Neural cell (in vitro differentiated cells): ENCODE measurements at regions not wholly inside any gene's neighbourhood (a gene's known extent, or its start where the extent isn't known, plus 50 kb on each side); places are given as distances from the start of the nearest gene placed in this dataset.

Source experiments
- H2AFZ ChIP-seq: fragments of 200-600, 300-800 bp; sonication (generic), shearing (Covaris generic); 2 replicates; pipeline ENCODE4 v1.6.0; 2014; ENCODE audit warnings: low read depth, mild to moderate bottlenecking, antibody characterized with exemption, low read length, moderate library complexity
- H3F3A ChIP-seq: fragments of 200-600 bp; shearing (Covaris generic); 2 replicates; pipeline ENCODE4 v1.6.1; 2016; ENCODE audit warnings: mild to moderate bottlenecking, moderate library complexity, mixed read lengths, antibody characterized with exemption, low read length; ENCODE audit not compliant: insufficient read depth, poor library complexity, severe bottlenecking
- H3K27ac ChIP-seq: fragments of 200-600, 300-800 bp; sonication (generic), shearing (Covaris generic); 2 replicates; pipeline ENCODE4 v1.5.1; 2014; ENCODE audit warnings: mild to moderate bottlenecking, low read length, moderate library complexity
- H3K27me3 ChIP-seq: fragments of 300-800, 200-600 bp; sonication (generic), shearing (Covaris generic); 2 replicates; pipeline ENCODE4 v1.6.0; 2014; ENCODE audit warnings: mild to moderate bottlenecking, low read depth, low read length, moderate library complexity; ENCODE audit not compliant: insufficient read depth
- H3K36me3 ChIP-seq: fragments of 300-800, 200-600 bp; sonication (generic), shearing (Covaris generic); 2 replicates; pipeline ENCODE4 v1.5.1; 2014; ENCODE audit warnings: mild to moderate bottlenecking, antibody characterized with exemption, low read length, moderate library complexity; ENCODE audit not compliant: insufficient read depth
- H3K4me2 ChIP-seq: fragments of 300-800, 200-600 bp; sonication (generic), shearing (Covaris generic); 2 replicates; pipeline ENCODE4 v1.6.0; 2014; ENCODE audit warnings: mild to moderate bottlenecking, low read length
- H3K4me3 ChIP-seq: fragments of 300-800, 200-600 bp; sonication (generic), shearing (Covaris generic); 2 replicates; pipeline ENCODE4 v1.5.1; 2014; ENCODE audit warnings: mild to moderate bottlenecking, low read length, moderate library complexity
- H3K79me2 ChIP-seq: fragments of 200-600 bp; shearing (Covaris generic); replicated peaks from 2 replicates; pipeline ENCODE4 v1.6.0; 2014; ENCODE audit warnings: mild to moderate bottlenecking, low read length, moderate library complexity; ENCODE audit not compliant: insufficient read depth
- H3K9ac ChIP-seq: fragments of 300-800, 200-600 bp; sonication (generic), shearing (Covaris generic); 2 replicates; pipeline ENCODE4 v1.6.1; 2016; ENCODE audit warnings: mild to moderate bottlenecking, low read length, mixed read lengths
- H3K9me2 ChIP-seq: fragments of 200-600 bp; shearing (Covaris generic); 2 replicates; pipeline ENCODE4 v1.6.1; 2016; ENCODE audit warnings: mild to moderate bottlenecking, low read length, mixed read lengths; ENCODE audit not compliant: insufficient read depth
- H3K9me3 ChIP-seq: fragments of 200-600, 300-800 bp; sonication (generic), shearing (Covaris generic); 2 replicates; pipeline ENCODE4 v1.6.1; 2016; ENCODE audit warnings: mild to moderate bottlenecking, mixed run types, low read length, moderate library complexity, mixed read lengths
- H4K20me1 ChIP-seq: fragments of 200-600 bp; shearing (Covaris generic); 2 replicates; pipeline ENCODE4 v1.6.1; 2016; ENCODE audit warnings: mild to moderate bottlenecking, mixed run types; ENCODE audit not compliant: insufficient read depth
- EP300 ChIP-seq: fragments of 450-650 bp; conservative IDR thresholded peaks from 2 replicates; pipeline ENCODE4 v1.6.1; 2014; ENCODE audit warnings: antibody characterized with exemption, mild to moderate bottlenecking, moderate library complexity; ENCODE audit not compliant: poor library complexity, severe bottlenecking
- MXI1 ChIP-seq: fragments of 450-650 bp; conservative IDR thresholded peaks from 2 replicates; pipeline ENCODE4 v1.6.1; 2014; ENCODE audit warnings: antibody characterized with exemption, mild to moderate bottlenecking; ENCODE audit not compliant: poor library complexity, severe bottlenecking
- POLR2AphosphoS5 ChIP-seq: IDR thresholded peaks from 2 replicates; pipeline ENCODE4 v1.6.1; 2012
- RAD21 ChIP-seq: fragments of 450-650 bp; conservative IDR thresholded peaks from 2 replicates; pipeline ENCODE4 v1.6.1; 2014; ENCODE audit warnings: antibody characterized with exemption, mild to moderate bottlenecking, moderate library complexity
- SMC3 ChIP-seq: fragments of 450-650 bp; conservative IDR thresholded peaks from 2 replicates; pipeline ENCODE4 v1.6.1; 2014; ENCODE audit warnings: antibody characterized with exemption, mild to moderate bottlenecking, moderate library complexity; ENCODE audit not compliant: poor library complexity
- TAF1 ChIP-seq: IDR thresholded peaks from 2 replicates; pipeline ENCODE4 v1.6.1; 2012; ENCODE audit warnings: low read depth
- TF ChIP-seq, protein P1 (sequence below): IDR thresholded peaks from 2 replicates; pipeline ENCODE4 v1.6.1; 2012; ENCODE audit warnings: borderline replicate concordance
- TF ChIP-seq, protein P2 (sequence below): fragments of 450-650 bp; IDR thresholded peaks from 2 replicates; pipeline ENCODE4 v1.5.1; 2014; ENCODE audit warnings: antibody characterized with exemption, mild to moderate bottlenecking, moderate library complexity; ENCODE audit not compliant: poor library complexity, severe bottlenecking

DNA sequence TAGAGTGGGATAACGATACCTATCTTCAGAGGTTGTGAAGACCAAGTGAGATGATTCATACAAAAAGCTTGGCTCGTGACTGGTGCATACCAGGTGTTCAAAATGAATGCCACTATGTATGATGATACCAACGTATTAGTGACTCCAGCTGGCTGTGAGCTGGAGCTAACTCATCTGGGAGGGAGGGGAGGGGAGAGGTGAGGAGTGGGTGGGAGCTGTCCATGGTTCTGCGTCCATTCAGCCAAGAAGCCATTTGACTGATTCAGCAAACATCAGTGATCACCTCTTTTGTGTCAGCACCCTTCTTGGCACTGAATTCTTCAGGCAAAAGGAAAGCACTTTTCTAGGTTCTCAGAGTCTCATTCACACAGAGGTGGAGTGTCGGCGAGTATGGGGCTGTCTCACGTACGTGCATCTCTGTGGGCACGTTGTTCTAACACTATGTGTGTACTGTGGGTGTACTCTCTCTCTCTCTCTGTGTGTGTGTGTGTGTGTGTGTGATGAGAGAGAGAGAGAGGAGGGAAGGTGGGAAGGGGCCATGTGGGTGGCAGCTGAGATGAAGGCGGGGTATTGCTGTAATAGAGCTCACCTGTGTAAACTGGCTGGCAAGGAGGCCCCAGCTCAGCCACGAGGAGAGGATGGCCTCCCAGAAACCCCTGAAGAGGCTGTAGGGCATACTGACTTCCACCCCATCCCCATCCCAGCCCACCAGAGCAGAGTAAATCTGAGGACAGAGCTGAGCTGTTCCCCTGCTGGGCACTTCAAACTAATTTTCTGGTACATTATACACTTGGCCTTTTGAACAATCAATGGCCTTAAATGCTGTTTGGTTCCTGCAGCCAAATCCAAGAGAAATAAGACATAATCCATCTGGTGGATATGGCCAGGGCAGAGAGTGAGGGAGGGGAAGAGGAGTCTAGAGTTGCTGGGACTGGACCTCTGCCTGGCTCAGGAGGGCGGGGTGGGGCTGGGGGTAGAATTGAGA, 96.1 kb upstream of the THY1 start:
- no peak overlapping the region for H3K27ac ChIP-seq

DNA sequence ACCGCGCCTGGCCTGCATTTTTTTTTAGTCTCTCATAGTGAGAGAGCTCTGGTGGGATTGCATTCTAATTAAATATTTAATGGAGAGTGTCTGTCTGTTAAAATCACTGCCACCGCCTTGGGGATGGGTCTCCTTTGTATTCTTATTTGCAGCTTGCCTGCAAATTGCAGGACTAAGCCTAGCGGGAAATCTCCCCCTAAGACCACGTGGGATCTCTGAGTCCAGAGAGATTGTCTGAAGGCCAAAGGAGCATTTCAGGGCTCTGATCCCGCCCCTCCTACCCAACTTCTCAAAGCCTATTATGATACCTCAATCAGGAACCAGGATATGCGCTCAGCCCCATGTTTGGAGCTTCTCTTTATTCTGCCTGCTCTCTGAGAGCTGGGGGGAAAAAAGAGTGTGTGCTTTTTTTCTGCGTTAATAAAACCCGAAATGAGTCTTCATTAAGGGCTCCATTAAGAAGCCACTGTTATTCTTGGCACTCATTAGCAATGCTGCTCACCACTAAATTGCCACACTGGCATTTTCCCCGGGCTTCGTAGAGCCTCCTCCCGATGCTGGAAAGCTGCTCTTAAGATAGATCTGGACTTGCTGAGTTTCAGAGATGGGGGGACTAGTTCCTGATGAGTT, 92.9 kb upstream of the THY1 start:
- H3K27me3 ChIP-seq: no peaks in the 10 kb centered on the region
- H3K36me3 ChIP-seq: no peaks in the 10 kb centered on the region
- no peak overlapping the region for H2AFZ ChIP-seq
- no peaks in the 10 kb centered on the region for H4K20me1 ChIP-seq
- TF ChIP-seq, protein P1, sequence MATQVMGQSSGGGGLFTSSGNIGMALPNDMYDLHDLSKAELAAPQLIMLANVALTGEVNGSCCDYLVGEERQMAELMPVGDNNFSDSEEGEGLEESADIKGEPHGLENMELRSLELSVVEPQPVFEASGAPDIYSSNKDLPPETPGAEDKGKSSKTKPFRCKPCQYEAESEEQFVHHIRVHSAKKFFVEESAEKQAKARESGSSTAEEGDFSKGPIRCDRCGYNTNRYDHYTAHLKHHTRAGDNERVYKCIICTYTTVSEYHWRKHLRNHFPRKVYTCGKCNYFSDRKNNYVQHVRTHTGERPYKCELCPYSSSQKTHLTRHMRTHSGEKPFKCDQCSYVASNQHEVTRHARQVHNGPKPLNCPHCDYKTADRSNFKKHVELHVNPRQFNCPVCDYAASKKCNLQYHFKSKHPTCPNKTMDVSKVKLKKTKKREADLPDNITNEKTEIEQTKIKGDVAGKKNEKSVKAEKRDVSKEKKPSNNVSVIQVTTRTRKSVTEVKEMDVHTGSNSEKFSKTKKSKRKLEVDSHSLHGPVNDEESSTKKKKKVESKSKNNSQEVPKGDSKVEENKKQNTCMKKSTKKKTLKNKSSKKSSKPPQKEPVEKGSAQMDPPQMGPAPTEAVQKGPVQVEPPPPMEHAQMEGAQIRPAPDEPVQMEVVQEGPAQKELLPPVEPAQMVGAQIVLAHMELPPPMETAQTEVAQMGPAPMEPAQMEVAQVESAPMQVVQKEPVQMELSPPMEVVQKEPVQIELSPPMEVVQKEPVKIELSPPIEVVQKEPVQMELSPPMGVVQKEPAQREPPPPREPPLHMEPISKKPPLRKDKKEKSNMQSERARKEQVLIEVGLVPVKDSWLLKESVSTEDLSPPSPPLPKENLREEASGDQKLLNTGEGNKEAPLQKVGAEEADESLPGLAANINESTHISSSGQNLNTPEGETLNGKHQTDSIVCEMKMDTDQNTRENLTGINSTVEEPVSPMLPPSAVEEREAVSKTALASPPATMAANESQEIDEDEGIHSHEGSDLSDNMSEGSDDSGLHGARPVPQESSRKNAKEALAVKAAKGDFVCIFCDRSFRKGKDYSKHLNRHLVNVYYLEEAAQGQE: no peak
- TF ChIP-seq RAD21 (no peak), SMC3 (no peak), POLR2AphosphoS5 (no peak), EP300 (no peak), MXI1 (no peak), TAF1 (no peak)
- TF ChIP-seq, protein P2, sequence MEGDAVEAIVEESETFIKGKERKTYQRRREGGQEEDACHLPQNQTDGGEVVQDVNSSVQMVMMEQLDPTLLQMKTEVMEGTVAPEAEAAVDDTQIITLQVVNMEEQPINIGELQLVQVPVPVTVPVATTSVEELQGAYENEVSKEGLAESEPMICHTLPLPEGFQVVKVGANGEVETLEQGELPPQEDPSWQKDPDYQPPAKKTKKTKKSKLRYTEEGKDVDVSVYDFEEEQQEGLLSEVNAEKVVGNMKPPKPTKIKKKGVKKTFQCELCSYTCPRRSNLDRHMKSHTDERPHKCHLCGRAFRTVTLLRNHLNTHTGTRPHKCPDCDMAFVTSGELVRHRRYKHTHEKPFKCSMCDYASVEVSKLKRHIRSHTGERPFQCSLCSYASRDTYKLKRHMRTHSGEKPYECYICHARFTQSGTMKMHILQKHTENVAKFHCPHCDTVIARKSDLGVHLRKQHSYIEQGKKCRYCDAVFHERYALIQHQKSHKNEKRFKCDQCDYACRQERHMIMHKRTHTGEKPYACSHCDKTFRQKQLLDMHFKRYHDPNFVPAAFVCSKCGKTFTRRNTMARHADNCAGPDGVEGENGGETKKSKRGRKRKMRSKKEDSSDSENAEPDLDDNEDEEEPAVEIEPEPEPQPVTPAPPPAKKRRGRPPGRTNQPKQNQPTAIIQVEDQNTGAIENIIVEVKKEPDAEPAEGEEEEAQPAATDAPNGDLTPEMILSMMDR: no peak
- no peak overlapping the region for H3K9ac ChIP-seq
- H3K9me3 ChIP-seq: no peaks in the 10 kb centered on the region
- no peaks in the 10 kb centered on the region for H3F3A ChIP-seq
- H3K4me3 ChIP-seq: no peak overlapping the region
- H3K4me2 ChIP-seq: no peak overlapping the region
- no peak overlapping the region for H3K27ac ChIP-seq
- H3K79me2 ChIP-seq: no peaks in the 10 kb centered on the region
- H3K9me2 ChIP-seq: no peaks in the 10 kb centered on the region

More for the DNA sequence above, 96.1 kb upstream of the THY1 start:
- H3K79me2 ChIP-seq: no peaks in the 10 kb centered on the region
- no peaks in the 10 kb centered on the region for H3K36me3 ChIP-seq
- H2AFZ ChIP-seq: no peak overlapping the region
- TF ChIP-seq, protein P1: no peak
- TF ChIP-seq SMC3 (no peak), RAD21 (no peak), POLR2AphosphoS5 (no peak)
- H3K4me3 ChIP-seq: no peak overlapping the region
- no peaks in the 10 kb centered on the region for H3K27me3 ChIP-seq
- no peaks in the 10 kb centered on the region for H3F3A ChIP-seq
- no peak overlapping the region for H3K4me2 ChIP-seq
- H4K20me1 ChIP-seq: no peaks in the 10 kb centered on the region
- H3K9me2 ChIP-seq: no peaks in the 10 kb centered on the region
- H3K9ac ChIP-seq: no peak overlapping the region
- no peaks in the 10 kb centered on the region for H3K9me3 ChIP-seq
